PC-9 (cell line): ENCODE measurements at regions not wholly inside any gene's neighbourhood (a gene's known extent, or its start where the extent isn't known, plus 50 kb on each side); places are given as distances from the start of the nearest gene placed in this dataset.
A peak's percentile ranks its signal among the peaks of the same experiment; 100 is the strongest.

Source experiments
- BruUV-seq: library from RNA; stranded (reverse); fragments of 400-500 nt; replicated peaks from 2 replicates; lab custom pipeline; 2021; lab: Mats Ljungman, UMichigan
- CTCF ChIA-PET: fragments of 300-600 bp; sonication (Branson Sonifier 250); formaldehyde crosslinking; loops from one replicate; lab custom pipeline; 2022; ENCODE audit warnings: antibody characterized with exemption; lab: Charles Lee
- POLR2A ChIA-PET: fragments of 300-600 bp; sonication (Branson Sonifier 250); formaldehyde crosslinking; loops from one replicate; lab custom pipeline; 2022; ENCODE audit warnings: antibody characterized with exemption; ENCODE audit not compliant: unreplicated experiment; lab: Charles Lee
- DNase-seq, 2 experiments: peaks; one replicate each; pipeline versions ENCODE4 v3.0.0 to v3.0.0-alpha.2; 2015 to 2022; ENCODE audit warnings: mixed read lengths in 1 of 2
- H2AFZ ChIP-seq: fragments of 200-600 bp; sonication (generic); 2 replicates; pipeline ENCODE4 v1.8.1; 2017; ENCODE audit warnings: antibody characterized with exemption
- H3F3A ChIP-seq: fragments of 200-600 bp; sonication (generic); 2 replicates; pipeline ENCODE4 v1.8.1; 2017; ENCODE audit warnings: antibody characterized with exemption, mild to moderate bottlenecking, low read depth; ENCODE audit not compliant: insufficient read depth
- H3K27ac ChIP-seq: fragments of 200-600 bp; sonication (generic); 2 replicates; pipeline ENCODE4 v1.6.1; 2016; ENCODE audit warnings: mixed run types
- H3K27me3 ChIP-seq: fragments of 200-600 bp; sonication (generic); 2 replicates; pipeline ENCODE4 v1.6.1; 2016; ENCODE audit warnings: low read depth, mixed run types; ENCODE audit not compliant: insufficient read depth
- H3K36me3 ChIP-seq: fragments of 200-600 bp; sonication (generic); 2 replicates; pipeline ENCODE4 v1.6.1; 2016; ENCODE audit warnings: low read depth, mixed run types
- H3K4me1 ChIP-seq: fragments of 200-600 bp; sonication (generic); replicated peaks from 2 replicates; pipeline ENCODE4 v1.6.1; 2016; ENCODE audit warnings: mixed run types; ENCODE audit not compliant: insufficient read depth
- H3K4me2 ChIP-seq: fragments of 200-600 bp; sonication (generic); 2 replicates; pipeline ENCODE4 v1.6.1; 2017; ENCODE audit warnings: mixed run types
- H3K4me3 ChIP-seq: fragments of 200-600 bp; sonication (generic); 2 replicates; pipeline ENCODE4 v1.6.1; 2016; ENCODE audit warnings: mixed run types
- H3K79me2 ChIP-seq: fragments of 200-600 bp; sonication (generic); 2 replicates; pipeline ENCODE4 v1.6.1; 2017; ENCODE audit warnings: low read depth, mixed run types
- H3K9me2 ChIP-seq: fragments of 200-600 bp; sonication (generic); 2 replicates; pipeline ENCODE4 v1.8.1; 2017; ENCODE audit warnings: mild to moderate bottlenecking; ENCODE audit not compliant: insufficient read depth
- H3K9me3 ChIP-seq: fragments of 200-600 bp; sonication (generic); 2 replicates; pipeline ENCODE4 v1.8.1; 2016; ENCODE audit warnings: low read depth; ENCODE audit not compliant: insufficient read depth
- H4K20me1 ChIP-seq: fragments of 200-600 bp; sonication (generic); 2 replicates; pipeline ENCODE4 v1.8.1; 2017; ENCODE audit not compliant: insufficient read depth
- EZH2 ChIP-seq: fragments of 200-600 bp; sonication (generic); IDR thresholded peaks from 2 replicates; pipeline ENCODE4 v1.8.0; 2017; ENCODE audit warnings: antibody characterized with exemption, low read depth
- intact Hi-C: fragments of 100-400 bp; cut with micrococcal nuclease; formaldehyde crosslinking; loops from one replicate; pipeline ENCODE4 v1.10.0; 2022; ENCODE audit not compliant: unreplicated experiment
- TF ChIP-seq, protein P1 (sequence below): fragments of 200-600 bp; sonication (generic); conservative IDR thresholded peaks from 2 replicates; pipeline ENCODE4 v1.6.1; 2017; ENCODE audit warnings: mixed run types, antibody characterized with exemption, mild to moderate bottlenecking, moderate library complexity

DNA sequence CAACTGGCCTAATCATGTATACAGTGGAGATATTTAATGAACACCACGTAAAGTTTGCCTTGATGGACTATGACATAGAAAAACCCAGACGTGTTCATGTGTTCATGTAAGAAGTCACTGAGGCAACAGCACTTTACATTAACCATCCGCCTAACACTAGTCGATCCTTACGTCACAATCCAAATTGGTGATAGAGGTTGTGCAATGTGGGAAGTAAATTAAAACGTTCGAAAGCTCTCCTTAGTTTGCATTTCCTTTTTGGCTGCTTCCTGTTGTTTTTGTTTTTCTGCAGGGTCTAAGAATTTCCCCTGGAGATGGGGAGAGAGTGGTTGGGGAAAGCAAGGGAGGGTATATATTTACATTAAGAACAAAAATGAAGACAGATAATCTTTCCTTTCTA is 587.5 kb upstream of the ADGRL2 start:
- H3K4me3 ChIP-seq: no peak overlapping the region
- no peaks in the 10 kb centered on the region for H3K9me3 ChIP-seq
- no peaks in the 10 kb centered on the region for H3K9me2 ChIP-seq
- no peaks in the 10 kb centered on the region for H3K36me3 ChIP-seq
- no peak overlapping the region for H2AFZ ChIP-seq
- TF ChIP-seq, protein P1, sequence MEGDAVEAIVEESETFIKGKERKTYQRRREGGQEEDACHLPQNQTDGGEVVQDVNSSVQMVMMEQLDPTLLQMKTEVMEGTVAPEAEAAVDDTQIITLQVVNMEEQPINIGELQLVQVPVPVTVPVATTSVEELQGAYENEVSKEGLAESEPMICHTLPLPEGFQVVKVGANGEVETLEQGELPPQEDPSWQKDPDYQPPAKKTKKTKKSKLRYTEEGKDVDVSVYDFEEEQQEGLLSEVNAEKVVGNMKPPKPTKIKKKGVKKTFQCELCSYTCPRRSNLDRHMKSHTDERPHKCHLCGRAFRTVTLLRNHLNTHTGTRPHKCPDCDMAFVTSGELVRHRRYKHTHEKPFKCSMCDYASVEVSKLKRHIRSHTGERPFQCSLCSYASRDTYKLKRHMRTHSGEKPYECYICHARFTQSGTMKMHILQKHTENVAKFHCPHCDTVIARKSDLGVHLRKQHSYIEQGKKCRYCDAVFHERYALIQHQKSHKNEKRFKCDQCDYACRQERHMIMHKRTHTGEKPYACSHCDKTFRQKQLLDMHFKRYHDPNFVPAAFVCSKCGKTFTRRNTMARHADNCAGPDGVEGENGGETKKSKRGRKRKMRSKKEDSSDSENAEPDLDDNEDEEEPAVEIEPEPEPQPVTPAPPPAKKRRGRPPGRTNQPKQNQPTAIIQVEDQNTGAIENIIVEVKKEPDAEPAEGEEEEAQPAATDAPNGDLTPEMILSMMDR: no peak
- TF ChIP-seq EZH2: no peak
- H3F3A ChIP-seq: no peaks in the 10 kb centered on the region
- H3K4me2 ChIP-seq: no peak overlapping the region
- no peak for DNase-seq
- no peak overlapping the region for H3K27ac ChIP-seq
- H4K20me1 ChIP-seq: no peaks in the 10 kb centered on the region
- H3K4me1 ChIP-seq: no peaks in the 10 kb centered on the region
- CTCF ChIA-PET: no interaction called here
- no peaks in the 10 kb centered on the region for H3K27me3 ChIP-seq
- no peaks in the 10 kb centered on the region for H3K79me2 ChIP-seq
- intact Hi-C loops: no loop called here
- POLR2A ChIA-PET: no interaction called here
- no TSS peak for BruUV-seq

DNA sequence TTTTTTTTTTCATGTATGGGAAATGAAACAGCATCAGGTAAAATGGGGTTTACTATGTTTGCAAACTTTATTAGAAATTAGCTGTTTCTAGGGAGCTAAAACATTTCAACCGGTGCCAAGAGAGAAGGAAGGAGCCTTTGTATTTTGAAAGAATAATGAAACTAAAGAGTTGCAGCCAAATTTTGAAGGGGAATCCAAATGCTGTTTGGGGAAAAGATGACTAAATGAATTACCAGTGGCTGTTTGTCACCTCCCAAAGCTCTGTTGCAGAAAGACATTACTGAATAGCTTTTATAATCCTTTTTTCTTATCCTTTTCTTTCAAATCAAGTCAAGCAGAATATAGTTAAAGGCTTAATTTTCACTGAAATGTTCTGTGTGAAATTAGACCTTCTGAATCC is 591.3 kb upstream of the ADGRL2 start:
- H3K4me2 ChIP-seq: no peak overlapping the region
- no peaks in the 10 kb centered on the region for H4K20me1 ChIP-seq
- no peak for DNase-seq
- no peak overlapping the region for H3K27ac ChIP-seq
- H3K4me3 ChIP-seq: no peak overlapping the region
- no peaks in the 10 kb centered on the region for H3K27me3 ChIP-seq
- H2AFZ ChIP-seq: no peak overlapping the region
- no peaks in the 10 kb centered on the region for H3K79me2 ChIP-seq
- CTCF ChIA-PET: no interaction called here
- no peaks in the 10 kb centered on the region for H3K36me3 ChIP-seq
- no peaks in the 10 kb centered on the region for H3F3A ChIP-seq
- no peaks in the 10 kb centered on the region for H3K4me1 ChIP-seq
- TF ChIP-seq EZH2: no peak
- TF ChIP-seq, protein P1: no peak
- no peaks in the 10 kb centered on the region for H3K9me3 ChIP-seq
- POLR2A ChIA-PET: no interaction called here
- intact Hi-C loops: no loop called here
- no peaks in the 10 kb centered on the region for H3K9me2 ChIP-seq
- no TSS peak for BruUV-seq

DNA sequence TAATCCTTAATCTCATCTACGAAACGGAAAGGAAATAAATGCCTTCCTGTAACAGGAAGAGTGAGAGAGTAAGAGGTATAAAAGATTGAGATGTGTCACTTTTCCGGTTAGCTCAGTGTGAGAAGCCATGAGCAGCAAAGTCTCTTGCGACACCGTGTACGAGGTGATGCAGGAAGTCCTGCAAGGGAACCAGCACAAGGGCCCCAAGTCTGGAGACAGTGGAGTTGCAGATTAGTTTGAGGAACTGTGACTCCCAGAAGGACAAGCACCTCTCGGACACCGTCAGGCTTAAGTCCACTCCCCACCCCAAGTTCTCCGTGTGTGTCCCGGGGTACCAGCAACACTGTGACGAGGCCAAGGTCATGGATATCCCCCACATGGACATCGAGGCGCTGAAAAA is 592.3 kb upstream of the ADGRL2 start:
- Histone ChIP-seq H3F3A (no peaks in the 10 kb centered on the region), H3K4me1 (no peaks in the 10 kb centered on the region), H3K9me2 (no peaks in the 10 kb centered on the region), H2AFZ (peak overlapping the region; percentile 31; the same call in 1 of the 2 replicates), H3K36me3 (no peaks in the 10 kb centered on the region), H3K27ac (no peak overlapping the region), H4K20me1 (no peaks in the 10 kb centered on the region), H3K4me3 (no peak overlapping the region), H3K9me3 (no peaks in the 10 kb centered on the region), H3K79me2 (no peaks in the 10 kb centered on the region), H3K27me3 (no peaks in the 10 kb centered on the region), H3K4me2 (no peak overlapping the region)
- BruUV-seq: no TSS peak
- ChIA-PET CTCF (no interaction called here), POLR2A (no interaction called here)
- TF ChIP-seq EZH2: no peak
- TF ChIP-seq, protein P1: no peak
- no peak for DNase-seq
- intact Hi-C loops: no loop called here
